HG02870 (cell line): ENCODE measurements at regions not wholly inside any gene's neighbourhood (a gene's known extent, or its start where the extent isn't known, plus 50 kb on each side); places are given as distances from the start of the nearest gene placed in this dataset.

Experiments
- ATAC-seq: cut with Tn5 transposase; IDR thresholded peaks from one replicate; pipeline ENCODE4 v1.9.1; 2021; ENCODE audit warnings: mild to moderate bottlenecking, moderate library complexity; ENCODE audit not compliant: unreplicated experiment

GRCh38 chr18:61148322-61148721 is 184.9 kb upstream of the CDH20 start:
- ATAC-seq = no peak

- no peak for ATAC-seq
These were observed 183.4 kb upstream of the CDH20 start for GRCh38 chr18:61149786-61150185.

- no peak for ATAC-seq
These were observed 179.7 kb upstream of the CDH20 start for GRCh38 chr18:61153571-61153970.

- no peak for ATAC-seq
These were observed 178.4 kb upstream of the CDH20 start for GRCh38 chr18:61154866-61155265.

GRCh38 chr18:61155586-61155985 is 177.6 kb upstream of the CDH20 start:
- ATAC-seq = no peak

GRCh38 chr18:61157451-61157850 is 175.8 kb upstream of the CDH20 start:
- ATAC-seq = no peak

- ATAC-seq = no peak
These were observed 174.0 kb upstream of the CDH20 start for GRCh38 chr18:61159246-61159645.

GRCh38 chr18:61164321-61164720 is 168.9 kb upstream of the CDH20 start:
- no peak for ATAC-seq

GRCh38 chr18:61167902-61168301 is 165.3 kb upstream of the CDH20 start:
- ATAC-seq = no peak

- ATAC-seq = no peak
These were observed 163.8 kb upstream of the CDH20 start for GRCh38 chr18:61169386-61169785.

GRCh38 chr18:61172624-61173023 is 160.6 kb upstream of the CDH20 start:
- no peak for ATAC-seq

- ATAC-seq = no peak
These were observed 159.7 kb upstream of the CDH20 start for GRCh38 chr18:61173554-61173953.

- ATAC-seq = no peak
These were observed 149.4 kb upstream of the CDH20 start for GRCh38 chr18:61183798-61184197.

- ATAC-seq = no peak
These were observed 145.3 kb upstream of the CDH20 start for GRCh38 chr18:61187971-61188370.

GRCh38 chr18:61189376-61189775 is 143.9 kb upstream of the CDH20 start:
- no peak for ATAC-seq

- no peak for ATAC-seq
These were observed 138.5 kb upstream of the CDH20 start for GRCh38 chr18:61194726-61195125.

GRCh38 chr18:61196750-61197149 is 136.5 kb upstream of the CDH20 start:
- ATAC-seq = no peak

GRCh38 chr18:61198486-61198885 is 134.7 kb upstream of the CDH20 start:
- no peak for ATAC-seq

GRCh38 chr18:61199171-61199848 is 133.9 kb upstream of the CDH20 start:
- no peak for ATAC-seq

- ATAC-seq = no peak
These were observed 131.7 kb upstream of the CDH20 start for GRCh38 chr18:61201511-61201910.

- no peak for ATAC-seq
These were observed 130.1 kb upstream of the CDH20 start for GRCh38 chr18:61203151-61203550.

- no peak for ATAC-seq
These were observed 123.4 kb upstream of the CDH20 start for GRCh38 chr18:61209801-61210200.

- ATAC-seq = no peak
These were observed 117.2 kb upstream of the CDH20 start for GRCh38 chr18:61216051-61216450.
